ENCODE measurements at regions not wholly inside any gene's neighbourhood (a gene's known extent, or its start where the extent isn't known, plus 50 kb on each side); places are given as distances from the start of the nearest gene placed in this dataset.

GRCh38 chr3:82129221-82129801, 367.9 kb upstream of the GBE1 start:
- TF ChIP-seq CTCF (IDR thresholded peaks at IDR 0.05; ENCODE audit: low read depth, low read length, poor library complexity, severe bottlenecking) (no peak), EZH2phosphoT487 (IDR thresholded peaks at IDR 0.05; ENCODE audit: borderline replicate concordance, low read length) (no peak)
